ENCODE measurements at regions not wholly inside any gene's neighbourhood (a gene's known extent, or its start where the extent isn't known, plus 50 kb on each side); places are given as distances from the start of the nearest gene placed in this dataset.
"Not testable (repeated sequence)": the region's sequence is repeated elsewhere in the genome, so short reads cannot be mapped to it uniquely, and the experiment has no call there.

DNA sequence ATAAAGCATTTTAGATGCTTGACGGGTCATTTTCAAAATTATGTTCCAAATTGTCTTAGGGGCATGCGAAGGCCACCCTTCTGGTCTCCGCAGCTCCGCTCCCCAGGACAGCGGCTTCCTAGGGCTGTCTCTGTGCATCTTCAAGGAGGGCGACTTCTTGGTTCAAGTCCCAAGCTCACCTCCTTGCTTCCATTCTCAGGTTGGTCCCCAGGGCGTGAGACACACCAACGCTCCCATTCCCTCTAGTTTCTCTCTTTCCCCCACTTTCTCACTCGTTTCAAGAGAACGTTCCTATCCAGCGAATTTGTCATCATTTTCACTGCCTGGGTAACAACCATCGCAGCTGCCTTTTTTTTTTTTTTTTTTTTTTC lies 109.4 kb upstream of the CCND2 start:
- no peak for DNase-seq (ENCODE audit: low read depth, low spot score)
- H3K4me3 ChIP-seq (ENCODE audit: low read length): no peak overlapping the region

DNA sequence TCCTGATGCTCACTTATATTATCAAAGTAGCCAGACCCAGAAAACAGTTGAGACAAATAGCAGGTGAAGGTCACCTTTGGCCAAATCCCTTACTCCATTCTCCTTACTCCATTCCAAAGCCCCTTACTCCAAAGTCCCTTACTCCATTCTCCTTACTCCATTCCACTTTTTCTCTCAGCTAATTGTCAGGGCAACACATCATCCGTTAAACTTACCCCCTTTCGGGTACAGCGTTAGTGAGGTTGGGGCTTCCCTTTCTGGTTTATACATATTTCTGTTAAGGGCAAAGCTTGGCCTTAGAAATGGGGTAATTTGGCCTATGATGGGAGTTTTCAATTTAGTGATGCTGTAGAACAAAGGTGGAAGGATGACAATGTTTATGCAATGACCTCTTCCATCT lies 111.8 kb upstream of the CCND2 start:
- H3K4me3 ChIP-seq (ENCODE audit: low read length): no peak overlapping the region
- no peak for DNase-seq (ENCODE audit: low read depth, low spot score)

DNA sequence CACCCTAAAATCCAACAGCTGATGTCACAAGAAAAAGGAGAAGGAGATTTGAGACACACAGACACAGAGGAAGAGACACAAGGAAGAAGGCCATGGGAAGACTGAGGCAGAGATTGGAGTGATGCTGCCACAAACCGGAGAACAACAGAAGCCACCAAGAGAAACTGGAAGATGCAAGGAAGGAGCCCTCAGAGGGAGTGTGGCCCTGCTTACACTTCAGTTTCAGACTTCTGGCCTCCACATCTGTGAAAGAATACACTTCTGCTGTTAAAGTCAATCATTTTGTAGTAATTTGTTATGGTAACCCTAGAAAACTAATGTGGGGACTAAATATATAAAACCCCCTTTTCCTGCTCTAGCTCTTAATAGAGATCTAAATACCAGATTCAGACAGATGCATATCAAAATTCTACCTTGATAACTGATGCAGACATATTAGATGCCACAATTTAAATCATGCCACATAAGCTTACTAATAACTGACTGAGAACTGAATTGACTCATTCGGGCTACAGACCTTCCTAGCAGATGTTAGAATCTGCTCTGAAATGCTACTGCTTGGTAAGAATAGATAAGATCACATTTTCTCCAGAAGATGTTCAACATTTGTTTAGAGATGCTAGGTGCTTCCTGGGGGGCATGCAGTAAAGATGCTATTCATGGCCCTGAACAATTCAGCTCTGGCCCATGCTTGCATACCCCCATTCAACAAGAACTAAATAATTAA lies 113.1 kb upstream of the CCND2 start:
- no peak overlapping the region for H3K4me3 ChIP-seq (ENCODE audit: low read length)

DNA sequence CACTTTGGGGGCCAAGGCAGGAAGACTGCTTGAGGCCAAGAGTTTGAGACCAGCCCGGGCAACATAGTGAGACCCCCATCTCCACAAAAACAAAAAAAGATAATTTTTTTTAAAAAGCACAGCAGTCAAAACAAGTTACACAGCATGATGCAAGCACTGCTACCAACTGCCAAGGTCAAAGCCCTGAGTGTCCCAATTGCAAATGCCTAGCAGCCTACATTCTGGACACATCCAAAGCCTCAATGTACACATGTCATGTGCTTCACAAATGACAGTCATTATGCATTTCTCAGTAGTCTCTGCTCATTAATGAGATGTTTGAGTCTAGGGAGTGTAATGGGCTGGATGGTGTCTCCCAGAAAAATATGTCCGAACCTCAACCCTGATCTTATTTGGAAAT lies 113.7 kb upstream of the CCND2 start:
- DNase-seq (ENCODE audit: low read depth, low spot score): no peak
- H3K4me3 ChIP-seq (ENCODE audit: low read length): no peak overlapping the region

More for the DNA sequence above, 113.1 kb upstream of the CCND2 start:
- no peak for DNase-seq (ENCODE audit: low read depth, low spot score)

DNA sequence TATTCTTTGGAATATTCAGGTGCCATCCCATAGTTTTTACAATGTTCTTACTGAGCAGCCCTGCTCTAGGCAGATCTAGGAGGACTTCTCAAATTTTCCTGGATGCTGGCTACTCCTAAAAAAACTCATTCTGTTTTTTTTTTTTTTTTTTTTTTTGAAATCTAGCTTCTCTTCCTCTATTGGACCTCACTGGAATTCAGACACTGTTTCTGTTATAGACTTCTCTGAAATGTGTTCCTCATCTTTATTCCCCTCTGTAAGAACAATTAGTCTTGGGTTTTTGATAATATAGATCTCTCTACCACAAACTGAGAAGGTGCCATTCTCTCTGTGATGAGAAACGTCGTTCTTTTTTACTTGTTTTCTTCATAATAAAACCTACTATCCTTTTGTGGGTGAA lies 115.3 kb upstream of the CCND2 start:
- DNase-seq (ENCODE audit: low read depth, low spot score): no peak
- no peak overlapping the region for H3K4me3 ChIP-seq (ENCODE audit: low read length)

GRCh38 chr12:4157122-4157521 lies 116.4 kb upstream of the CCND2 start:
- H3K4me3 ChIP-seq (ENCODE audit: low read length): no peak overlapping the region

GRCh38 chr12:4156317-4156716 lies 117.2 kb upstream of the CCND2 start:
- no peak for DNase-seq (ENCODE audit: low read depth, low spot score)
- H3K4me3 ChIP-seq (ENCODE audit: low read length): no peak overlapping the region

More at GRCh38 chr12:4157122-4157521, 116.4 kb upstream of the CCND2 start:
- DNase-seq (ENCODE audit: low read depth, low spot score): no peak

DNA sequence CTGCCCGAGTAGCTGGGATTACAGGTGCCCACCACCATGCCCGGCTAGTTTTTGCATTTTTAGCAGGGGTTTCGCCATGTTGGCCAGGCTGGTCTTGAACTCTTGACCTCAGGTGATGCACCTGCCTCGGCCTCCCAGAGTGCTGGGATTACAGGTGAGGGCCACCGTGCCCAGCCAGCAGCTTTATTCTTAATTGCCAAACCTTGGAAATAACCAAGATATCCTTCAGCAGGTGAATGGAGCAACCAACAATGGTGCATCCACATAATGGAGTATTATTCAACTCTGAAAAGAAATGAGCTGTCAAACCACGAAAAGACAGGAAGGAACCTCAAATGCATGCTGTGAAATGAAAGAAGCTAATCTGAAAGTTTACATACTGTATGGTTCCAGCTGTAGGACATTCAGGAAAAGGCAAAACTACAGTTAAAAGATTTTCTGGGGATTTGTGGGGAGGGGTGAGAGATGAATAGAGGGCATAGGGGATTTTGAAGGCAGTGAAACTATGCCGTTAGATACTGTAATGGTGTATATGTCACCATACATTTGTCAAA lies 118.8 kb upstream of the CCND2 start:
- DNase-seq (ENCODE audit: low read depth, low spot score): no peak
- no peak overlapping the region for H3K4me3 ChIP-seq (ENCODE audit: low read length)

DNA sequence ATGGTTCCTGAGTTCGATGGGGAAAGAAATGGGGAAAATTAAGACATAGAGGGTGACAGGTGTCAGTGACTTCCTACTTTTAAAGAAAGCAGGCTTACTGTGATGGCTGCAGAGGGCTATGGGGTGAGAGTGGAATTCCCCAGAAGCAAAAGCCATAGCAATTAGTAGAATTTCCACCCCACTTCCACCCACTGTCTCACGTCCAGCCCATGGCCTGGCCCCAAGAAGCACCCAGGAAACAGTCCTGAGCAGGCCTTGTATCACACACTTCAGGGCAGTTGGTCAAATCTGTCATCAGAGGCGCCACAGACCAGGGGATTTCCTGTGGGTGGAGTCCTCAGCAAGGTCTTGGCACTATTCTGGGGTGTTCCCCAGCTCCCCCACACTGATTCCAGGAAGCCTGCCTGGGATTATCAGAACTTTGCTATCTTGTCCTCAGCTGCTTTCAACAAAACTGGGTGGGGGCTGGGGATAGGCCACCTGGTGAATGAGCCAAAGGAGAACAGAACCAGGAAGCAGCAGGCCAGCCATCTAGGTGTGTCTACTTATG lies 120.1 kb upstream of the CCND2 start:
- no peak for DNase-seq (ENCODE audit: low read depth, low spot score)
- H3K4me3 ChIP-seq (ENCODE audit: low read length): no peak overlapping the region

GRCh38 chr12:4152145-4152795 lies 121.3 kb upstream of the CCND2 start:
- H3K4me3 ChIP-seq (ENCODE audit: low read length): no peak overlapping the region
- DNase-seq (ENCODE audit: low read depth, low spot score): no peak

DNA sequence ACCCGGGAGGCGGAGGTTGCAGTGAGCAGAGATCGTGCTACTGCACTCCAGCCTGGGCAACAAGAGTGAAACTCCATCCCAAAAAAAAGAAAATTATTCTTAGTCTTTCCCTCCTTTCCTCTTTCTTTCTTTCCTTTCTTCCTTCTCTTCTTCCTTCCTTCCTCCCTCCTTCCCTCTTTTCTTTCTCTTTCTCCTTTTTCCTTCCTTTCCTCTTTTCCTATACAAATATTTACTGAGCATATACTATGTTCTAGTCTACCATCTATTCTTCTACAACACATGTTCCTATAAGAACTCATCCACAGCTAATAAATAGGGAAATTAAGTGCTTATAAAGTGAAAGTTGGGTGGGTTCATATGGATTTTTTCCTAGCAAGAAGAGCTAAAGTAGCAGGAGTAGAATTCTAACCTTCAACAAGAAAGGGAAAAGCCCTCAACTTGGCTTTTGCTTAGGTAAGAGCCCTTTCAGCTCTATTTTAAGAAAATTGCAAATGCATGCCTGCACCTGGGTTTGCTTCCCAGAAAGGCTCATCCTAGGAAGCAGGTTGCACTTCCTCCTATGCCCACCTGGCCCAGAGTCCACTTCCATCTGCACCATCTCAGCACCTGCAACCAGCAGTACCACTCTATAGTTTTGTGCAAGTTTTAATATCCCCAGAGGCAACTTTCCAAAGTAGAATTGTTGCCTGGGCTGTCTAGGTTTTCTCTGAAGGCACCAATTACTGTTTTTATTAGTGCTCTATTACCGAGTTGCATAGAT lies 122.0 kb upstream of the CCND2 start:
- no peak overlapping the region for H3K4me3 ChIP-seq (ENCODE audit: low read length)
- DNase-seq (ENCODE audit: low read depth, low spot score): no peak

DNA sequence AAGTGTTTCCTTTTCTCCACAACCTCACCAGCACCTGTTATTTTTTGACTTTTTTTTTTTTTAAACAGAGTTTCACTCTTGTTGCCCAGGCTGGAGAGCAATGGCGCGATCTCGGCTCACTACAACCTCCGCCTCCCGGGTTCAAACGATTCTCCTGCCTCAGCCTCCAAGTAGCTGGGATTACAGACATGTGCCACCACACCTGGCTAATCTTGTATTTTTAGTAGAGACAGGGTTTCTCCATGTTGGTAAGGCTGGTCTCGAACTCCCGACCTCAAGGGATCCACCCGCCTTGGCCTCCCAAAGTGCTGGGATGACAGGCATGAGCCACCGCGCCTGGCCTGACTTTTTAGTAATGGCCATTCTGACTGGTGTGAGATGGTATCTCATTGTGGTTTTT lies 123.2 kb upstream of the CCND2 start:
- not testable (repeated sequence) for DNase-seq (ENCODE audit: low read depth, low spot score)

DNA sequence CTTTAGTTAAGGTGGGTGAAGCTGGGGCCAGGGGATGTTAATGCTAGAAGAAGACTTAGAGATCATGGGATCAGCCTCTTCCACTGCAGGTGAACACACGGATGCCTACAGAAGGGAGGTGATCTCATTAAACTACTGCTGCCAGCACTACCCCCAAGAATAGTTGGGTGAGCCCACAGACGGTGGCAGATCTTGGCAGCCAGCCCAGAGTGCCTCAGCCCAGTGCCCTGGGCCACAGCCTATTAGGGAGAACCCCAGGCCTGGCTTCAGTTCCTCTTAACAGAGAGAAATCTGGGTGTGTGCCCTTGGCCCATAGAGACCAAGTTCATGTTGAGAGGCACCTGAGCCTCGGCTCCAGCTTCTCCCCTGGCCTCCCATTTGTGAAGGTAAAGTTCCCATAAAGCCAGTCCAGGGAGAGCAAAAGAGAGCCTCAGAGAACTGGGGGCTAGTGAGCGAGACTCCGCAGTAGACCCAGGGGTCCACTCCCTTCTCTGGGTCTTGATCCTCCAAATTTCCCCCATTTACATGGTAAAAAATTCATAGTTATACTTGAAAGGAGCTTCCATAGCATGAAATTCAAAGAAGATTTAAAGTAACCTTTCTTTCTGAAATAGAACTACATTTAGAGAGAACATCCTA lies 125.0 kb upstream of the CCND2 start:
- no peak overlapping the region for H3K4me3 ChIP-seq (ENCODE audit: low read length)
- no peak for DNase-seq (ENCODE audit: low read depth, low spot score)

More for the DNA sequence above, 123.2 kb upstream of the CCND2 start:
- H3K4me3 ChIP-seq (ENCODE audit: low read length): not testable (repeated sequence)

GRCh38 chr12:4147031-4147481 lies 126.5 kb upstream of the CCND2 start:
- no peak for DNase-seq (ENCODE audit: low read depth, low spot score)
- no peak overlapping the region for H3K4me3 ChIP-seq (ENCODE audit: low read length)

DNA sequence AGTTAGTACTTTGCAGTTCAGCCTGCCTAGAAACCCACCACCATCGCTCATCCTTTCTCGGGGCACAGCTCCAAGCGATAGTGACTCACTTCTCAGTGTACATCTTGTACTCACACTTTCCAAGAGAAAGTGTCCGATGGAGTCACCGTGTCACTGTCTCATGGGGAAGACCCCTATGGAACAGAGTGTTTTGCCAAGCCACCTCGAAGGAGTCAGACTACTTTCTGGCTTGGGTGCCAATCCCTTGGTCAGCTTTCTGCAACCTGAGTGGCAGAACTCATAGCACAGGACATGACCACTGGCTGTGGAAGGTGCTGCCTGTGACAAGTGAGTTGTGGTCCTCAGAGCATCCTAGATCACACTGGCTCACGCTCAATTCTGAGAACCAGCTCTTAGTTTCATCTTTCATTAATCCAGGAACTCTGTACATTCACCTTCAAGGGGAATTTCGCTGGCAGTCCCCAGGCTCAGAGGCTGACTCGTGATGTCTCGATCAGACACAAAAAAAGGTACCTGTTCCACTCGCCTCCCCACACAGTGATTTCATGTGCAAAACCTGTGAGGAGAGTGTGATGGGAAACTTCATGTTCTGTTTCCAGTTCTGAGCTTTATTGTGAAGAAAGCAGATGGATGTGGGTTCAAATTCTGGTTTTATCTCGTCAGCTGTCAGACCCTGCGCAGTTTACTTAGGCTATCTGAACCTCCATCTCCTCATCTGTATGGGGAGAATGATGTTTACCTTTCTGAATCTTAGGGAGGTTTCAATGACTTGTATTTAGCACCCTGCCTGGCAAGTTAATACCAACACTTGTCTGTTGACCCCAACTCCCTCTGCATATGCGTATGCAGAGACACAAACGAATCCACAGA lies 127.3 kb upstream of the CCND2 start:
- no peak for DNase-seq (ENCODE audit: low read depth, low spot score)
- H3K4me3 ChIP-seq (ENCODE audit: low read length): no peak overlapping the region

DNA sequence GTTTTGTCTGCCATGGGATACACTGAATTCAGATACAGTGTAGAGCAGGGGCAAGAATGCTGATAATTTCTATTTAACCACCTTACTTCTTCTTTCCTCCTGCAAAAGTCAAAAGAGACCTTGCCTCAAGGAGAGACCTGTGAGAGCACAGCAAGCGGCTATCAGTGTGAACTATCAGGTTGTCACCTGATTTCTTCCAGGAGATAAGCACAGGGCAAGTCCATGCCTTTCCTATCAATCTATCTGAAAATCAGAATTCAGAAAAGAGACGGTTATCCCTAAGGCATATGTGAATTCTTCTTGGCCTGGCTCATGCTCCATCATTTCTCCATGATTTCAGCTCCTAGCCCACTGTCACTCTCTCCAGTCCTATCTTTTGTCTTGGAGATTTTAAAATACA lies 128.9 kb upstream of the CCND2 start:
- no peak overlapping the region for H3K4me3 ChIP-seq (ENCODE audit: low read length)
- DNase-seq (ENCODE audit: low read depth, low spot score): no peak

DNA sequence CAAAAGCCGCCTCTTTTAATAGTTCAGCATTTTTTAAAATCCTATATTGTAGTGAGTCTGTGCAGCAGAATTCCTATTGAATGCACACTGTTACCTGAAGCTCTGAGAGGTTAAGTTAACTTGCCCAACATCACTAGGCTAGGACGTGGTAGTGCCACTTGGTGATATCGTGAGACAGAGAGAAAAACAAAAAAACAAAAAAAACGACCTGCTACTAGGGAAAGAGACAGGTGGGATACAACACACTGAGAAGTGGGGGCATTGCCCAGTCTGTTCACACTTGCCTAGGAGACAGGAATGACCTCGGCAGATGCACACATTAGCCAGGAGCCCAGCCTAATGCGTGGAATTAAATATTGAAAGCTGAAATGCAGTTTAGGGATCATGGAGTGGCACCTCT lies 129.7 kb upstream of the CCND2 start:
- no peak overlapping the region for H3K4me3 ChIP-seq (ENCODE audit: low read length)
- DNase-seq (ENCODE audit: low read depth, low spot score): peak; percentile 61

Measured in Jurkat, Clone E6-1 (cell line).